ENCODE measurements at regions not wholly inside any gene's neighbourhood (a gene's known extent, or its start where the extent isn't known, plus 50 kb on each side); places are given as distances from the start of the nearest gene placed in this dataset.

- no peak for ATAC-seq
- Histone ChIP-seq H3K9ac (ENCODE audit: low read length) (no peak overlapping the region), H3K36me3 (ENCODE audit: low read depth, low read length) (no peaks in the 10 kb centered on the region), H3K9me3 (ENCODE audit: low read length) (no peaks in the 10 kb centered on the region), H3K79me2 (ENCODE audit: low read length) (no peaks in the 10 kb centered on the region), H3K27ac (ENCODE audit: low read length) (no peak overlapping the region), H3F3A (ENCODE audit: low read length, unreplicated experiment) (no peaks in the 10 kb centered on the region), H3K4me1 (ENCODE audit: insufficient read depth, low read length) (no peaks in the 10 kb centered on the region), H3K27me3 (ENCODE audit: low read length) (peaks cover 8% of the 10 kb centered on the region; the same call in 1 of the 2 replicates), H3K4me3 (ENCODE audit: low read length) (no peak overlapping the region), H3K4me2 (ENCODE audit: low read length) (no peak overlapping the region), H4K20me1 (ENCODE audit: low read length) (no peaks in the 10 kb centered on the region), H3K9me2 (replicated peaks; ENCODE audit: low read length) (no peaks in the 10 kb centered on the region), H2AFZ (ENCODE audit: low read length) (no peak overlapping the region)
- ChIA-PET CTCF (no interaction called here), POLR2A (ENCODE audit: unreplicated experiment) (no interaction called here)
- TF ChIP-seq EZH2 (IDR thresholded peaks at IDR 0.05; ENCODE audit: low read length, unreplicated experiment) (no peak), EZH2phosphoT487 (IDR thresholded peaks at IDR 0.05; ENCODE audit: borderline replicate concordance, low read length) (no peak), CTCF (conservative IDR thresholded peaks at IDR 0.05; ENCODE audit: low read depth, low read length) (no peak)
- BruUV-seq (replicated peaks) = no TSS peak
- intact Hi-C loops (cut with micrococcal nuclease) = no loop called here
- DNase-seq = no peak
These were observed 126.5 kb downstream of the RMI1 start for GRCh38 chr9:84107081-84107480.

- ChIA-PET CTCF (no interaction called here), POLR2A (ENCODE audit: unreplicated experiment) (no interaction called here)
- Histone ChIP-seq H2AFZ (ENCODE audit: low read length) (no peak overlapping the region), H4K20me1 (ENCODE audit: low read length) (no peaks in the 10 kb centered on the region), H3K27ac (ENCODE audit: low read length) (no peak overlapping the region), H3K9me2 (replicated peaks; ENCODE audit: low read length) (no peaks in the 10 kb centered on the region), H3K79me2 (ENCODE audit: low read length) (no peaks in the 10 kb centered on the region), H3K36me3 (ENCODE audit: low read depth, low read length) (no peaks in the 10 kb centered on the region), H3K27me3 (ENCODE audit: low read length) (peaks cover 8% of the 10 kb centered on the region; the same call in 1 of the 2 replicates), H3K9me3 (ENCODE audit: low read length) (no peaks in the 10 kb centered on the region), H3K9ac (ENCODE audit: low read length) (no peak overlapping the region), H3F3A (ENCODE audit: low read length, unreplicated experiment) (no peaks in the 10 kb centered on the region), H3K4me2 (ENCODE audit: low read length) (no peak overlapping the region), H3K4me3 (ENCODE audit: low read length) (no peak overlapping the region), H3K4me1 (ENCODE audit: insufficient read depth, low read length) (no peaks in the 10 kb centered on the region)
- no peak for ATAC-seq
- no peak for DNase-seq
- intact Hi-C loops (cut with micrococcal nuclease) = no loop called here
- TF ChIP-seq EZH2 (IDR thresholded peaks at IDR 0.05; ENCODE audit: low read length, unreplicated experiment) (no peak), CTCF (conservative IDR thresholded peaks at IDR 0.05; ENCODE audit: low read depth, low read length) (no peak), EZH2phosphoT487 (IDR thresholded peaks at IDR 0.05; ENCODE audit: borderline replicate concordance, low read length) (no peak)
- BruUV-seq (replicated peaks) = no TSS peak
These were observed 127.4 kb downstream of the RMI1 start for GRCh38 chr9:84107995-84108394.

GRCh38 chr9:84111726-84112125 lies 131.1 kb downstream of the RMI1 start:
- H3K4me3 ChIP-seq (ENCODE audit: low read length) = no peak overlapping the region
- ChIA-PET POLR2A (ENCODE audit: unreplicated experiment) (no interaction called here), CTCF (no interaction called here)
- no peak overlapping the region for H2AFZ ChIP-seq (ENCODE audit: low read length)
- H3K4me1 ChIP-seq (ENCODE audit: insufficient read depth, low read length) = no peaks in the 10 kb centered on the region
- intact Hi-C loops (cut with micrococcal nuclease) = no loop called here
- BruUV-seq (replicated peaks) = no TSS peak
- TF ChIP-seq EZH2 (IDR thresholded peaks at IDR 0.05; ENCODE audit: low read length, unreplicated experiment) (no peak), EZH2phosphoT487 (IDR thresholded peaks at IDR 0.05; ENCODE audit: borderline replicate concordance, low read length) (no peak), CTCF (conservative IDR thresholded peaks at IDR 0.05; ENCODE audit: low read depth, low read length) (no peak)
- no peak overlapping the region for H3K27ac ChIP-seq (ENCODE audit: low read length)
- H3F3A ChIP-seq (ENCODE audit: low read length, unreplicated experiment) = no peaks in the 10 kb centered on the region
- no peak overlapping the region for H3K4me2 ChIP-seq (ENCODE audit: low read length)
- ATAC-seq (peak; percentile 56), DNase-seq (peak; percentile 24)
- H3K79me2 ChIP-seq (ENCODE audit: low read length) = no peaks in the 10 kb centered on the region
- H3K9me3 ChIP-seq (ENCODE audit: low read length) = no peaks in the 10 kb centered on the region
- no peaks in the 10 kb centered on the region for H4K20me1 ChIP-seq (ENCODE audit: low read length)
- H3K9me2 ChIP-seq (replicated peaks; ENCODE audit: low read length) = no peaks in the 10 kb centered on the region
- H3K9ac ChIP-seq (ENCODE audit: low read length) = no peak overlapping the region
- peaks cover 4% of the 10 kb centered on the region; the same call in 1 of the 2 replicates for H3K27me3 ChIP-seq (ENCODE audit: low read length)
- no peaks in the 10 kb centered on the region for H3K36me3 ChIP-seq (ENCODE audit: low read depth, low read length)
